Left cardiac atrium (tissue), 4 donors: ENCODE measurements at regions not wholly inside any gene's neighbourhood (a gene's known extent, or its start where the extent isn't known, plus 50 kb on each side); places are given as distances from the start of the nearest gene placed in this dataset.
"Not testable (repeated sequence)": the region's sequence is repeated elsewhere in the genome, so short reads cannot be mapped to it uniquely, and the experiment has no call there.

Source experiments
- ATAC-seq, 2 donors: fragments of 200-7000 bp; cut with Tn5 transposase; one replicate each; pipeline ENCODE4 v1.9.1; 2020; ENCODE audit warnings: mild to moderate bottlenecking in 2 of 2, moderate library complexity in 2 of 2
- DNase-seq: peaks from one replicate; pipeline ENCODE4 v3.0.0-alpha.2; 2020
- intact Hi-C, 2 donors: fragments of 100-400 bp; cut with DNase I; formaldehyde crosslinking; loops; one replicate each; pipeline versions ENCODE4 v1.14.1 to v1.15.1; 2022 to 2023
- donor health status: DM: no; HTN: yes; CAD: no.
- donor health status: DM: no; HTN: yes; CAD: no; lungs with severe emphysema.
- donor health status: DM: yes; HTN: yes; CAD: no.
- donor health status: Dilated cardiomyopathy.

GRCh38 chr14:39563361-39563760 is 131.1 kb upstream of the FBXO33 start:
- intact Hi-C loops = no loop called here
- DNase-seq (no peak), ATAC-seq (no peak)

- intact Hi-C loops = no loop called here
- ATAC-seq (no peak), DNase-seq (no peak)
Measured at GRCh38 chr14:39562175-39562574, 129.9 kb upstream of the FBXO33 start.

GRCh38 chr14:39558525-39558924 is 126.3 kb upstream of the FBXO33 start:
- ATAC-seq (no peak), DNase-seq (no peak)
- intact Hi-C loops = no loop called here

- intact Hi-C loops = no loop called here
- peak; percentile 29 to 84 for ATAC-seq
- peak; percentile 26 for DNase-seq
Measured at GRCh38 chr14:39555749-39556148, 123.5 kb upstream of the FBXO33 start.

GRCh38 chr14:39554576-39554975 is 122.3 kb upstream of the FBXO33 start:
- intact Hi-C loops = no loop called here
- no peak for ATAC-seq
- no peak for DNase-seq

- intact Hi-C loops = no loop called here
- DNase-seq = no peak
- ATAC-seq = no peak
Measured at GRCh38 chr14:39548358-39548757, 116.1 kb upstream of the FBXO33 start.

GRCh38 chr14:39547845-39548244 is 115.6 kb upstream of the FBXO33 start:
- ATAC-seq (no peak), DNase-seq (no peak)
- intact Hi-C loops = no loop called here

GRCh38 chr14:39505812-39506211 is 73.6 kb upstream of the FBXO33 start:
- no peak for DNase-seq
- intact Hi-C loops = no loop called here
- ATAC-seq = no peak

GRCh38 chr14:39500253-39500652 is 68.0 kb upstream of the FBXO33 start:
- intact Hi-C loops = no loop called here
- no peak for ATAC-seq
- DNase-seq = no peak

- ATAC-seq = no peak
- intact Hi-C loops = no loop called here
- DNase-seq = no peak
Measured at GRCh38 chr14:39499514-39499913, 67.3 kb upstream of the FBXO33 start.

- ATAC-seq, intact Hi-C loops, DNase-seq: not testable (repeated sequence)
Measured at GRCh38 chr14:39497677-39498076, 65.4 kb upstream of the FBXO33 start.

- ATAC-seq (peak; percentile 88 to 97), DNase-seq (no peak)
- intact Hi-C loops = no loop called here
Measured at GRCh38 chr14:39492267-39492666, 60.0 kb upstream of the FBXO33 start.

- DNase-seq (no peak), ATAC-seq (peak; percentile 44 to 65)
- intact Hi-C loops = no loop called here
Measured at GRCh38 chr14:39491134-39491571, 58.9 kb upstream of the FBXO33 start.

GRCh38 chr14:39488600-39488999 is 56.4 kb upstream of the FBXO33 start:
- ATAC-seq (no peak), DNase-seq (no peak)
- intact Hi-C loops = no loop called here

GRCh38 chr14:39483682-39484081 is 51.4 kb upstream of the FBXO33 start:
- no peak for ATAC-seq
- intact Hi-C loops = no loop called here
- no peak for DNase-seq
